H9 (cell line): ENCODE measurements at regions not wholly inside any gene's neighbourhood (a gene's known extent, or its start where the extent isn't known, plus 50 kb on each side); places are given as distances from the start of the nearest gene placed in this dataset.

Source experiments
- DNase-seq: peaks from one replicate; pipeline ENCODE4 v3.0.0-alpha.2; 2017
- H2AFZ ChIP-seq: one replicate; pipeline ENCODE4 v1.6.1; 2013; ENCODE audit warnings: mild to moderate bottlenecking, low read length, control low read depth, moderate library complexity
- H2AK5ac ChIP-seq: 2 replicates; pipeline ENCODE4 v1.6.1; 2013; ENCODE audit warnings: low read length, control low read depth, mixed read lengths; ENCODE audit not compliant: insufficient read length
- H2BK120ac ChIP-seq: one replicate; pipeline ENCODE4 v1.6.1; 2013; ENCODE audit warnings: low read depth, mild to moderate bottlenecking, low read length, control low read depth, inconsistent platforms; ENCODE audit not compliant: poor library complexity, severe bottlenecking
- H2BK12ac ChIP-seq: 2 replicates; pipeline ENCODE4 v1.6.1; 2013; ENCODE audit warnings: low read length, control low read depth, mixed read lengths, low read depth; ENCODE audit not compliant: insufficient read length
- H2BK15ac ChIP-seq: 2 replicates; pipeline ENCODE4 v1.6.1; 2013; ENCODE audit warnings: low read depth, low read length, control low read depth
- H2BK20ac ChIP-seq: one replicate; pipeline ENCODE4 v1.6.1; 2013; ENCODE audit warnings: low read depth, mild to moderate bottlenecking, low read length, control low read depth, inconsistent platforms; ENCODE audit not compliant: poor library complexity, severe bottlenecking
- H2BK5ac ChIP-seq: 2 replicates; pipeline ENCODE4 v1.6.1; 2013; ENCODE audit warnings: low read length, control low read depth, mixed read lengths; ENCODE audit not compliant: insufficient read length
- H3K14ac ChIP-seq: 2 replicates; pipeline ENCODE4 v1.6.1; 2013; ENCODE audit warnings: low read length, control low read depth; ENCODE audit not compliant: insufficient read depth
- H3K18ac ChIP-seq: 2 replicates; pipeline ENCODE4 v1.6.1; 2013; ENCODE audit warnings: low read depth, mild to moderate bottlenecking, mixed read lengths, low read length, control low read depth; ENCODE audit not compliant: insufficient read length
- H3K23ac ChIP-seq: 2 replicates; pipeline ENCODE4 v1.6.1; 2013; ENCODE audit warnings: low read length, control low read depth, mixed read lengths, low read depth; ENCODE audit not compliant: insufficient read length
- H3K23me2 ChIP-seq: 2 replicates; pipeline ENCODE4 v1.6.1; 2013; ENCODE audit warnings: low read depth, mild to moderate bottlenecking, mixed read lengths, low read length, control low read depth; ENCODE audit not compliant: insufficient read length, poor library complexity, severe bottlenecking
- H3K27ac ChIP-seq: 2 replicates; pipeline ENCODE4 v1.5.1; 2013; ENCODE audit warnings: low read length, control low read depth, mixed read lengths, low read depth; ENCODE audit not compliant: insufficient read length
- H3K27me3 ChIP-seq: 2 replicates; pipeline ENCODE4 v1.6.1; 2013; ENCODE audit warnings: low read length, control low read depth, inconsistent platforms; ENCODE audit not compliant: insufficient read depth
- H3K4ac ChIP-seq: 2 replicates; pipeline ENCODE4 v1.6.1; 2013; ENCODE audit warnings: low read depth, mild to moderate bottlenecking, control low read depth, inconsistent platforms, low read length, moderate library complexity
- H3K4me1 ChIP-seq: 2 replicates; pipeline ENCODE4 v1.6.1; 2013; ENCODE audit warnings: low read length, control low read depth, inconsistent platforms; ENCODE audit not compliant: insufficient read depth
- H3K4me2 ChIP-seq: 2 replicates; pipeline ENCODE4 v1.6.1; 2013; ENCODE audit warnings: low read length, control low read depth, mixed read lengths; ENCODE audit not compliant: insufficient read length, insufficient read depth
- H3K56ac ChIP-seq: 2 replicates; pipeline ENCODE4 v1.6.1; 2013; ENCODE audit warnings: low read depth, mild to moderate bottlenecking, mixed read lengths, low read length, control low read depth; ENCODE audit not compliant: insufficient read length
- H3K79me1 ChIP-seq: 2 replicates; pipeline ENCODE4 v1.6.1; 2013; ENCODE audit warnings: low read depth, mild to moderate bottlenecking, moderate library complexity, low read length, control low read depth, inconsistent platforms; ENCODE audit not compliant: insufficient read depth, poor library complexity, severe bottlenecking
- H3K79me2 ChIP-seq: 2 replicates; pipeline ENCODE4 v1.6.1; 2013; ENCODE audit warnings: low read length, control low read depth, inconsistent platforms; ENCODE audit not compliant: insufficient read depth
- H3K9ac ChIP-seq: 2 replicates; pipeline ENCODE4 v1.6.1; 2013; ENCODE audit warnings: low read length, control low read depth, mixed read lengths; ENCODE audit not compliant: insufficient read length; ENCODE audit errors: extremely low read depth
- H3K9me3 ChIP-seq: one replicate; pipeline ENCODE4 v1.6.1; 2013; ENCODE audit warnings: low read depth, low read length, inconsistent platforms; ENCODE audit not compliant: control insufficient read depth
- H3T11ph ChIP-seq: one replicate; pipeline ENCODE4 v1.6.1; 2013; ENCODE audit warnings: mild to moderate bottlenecking, low read length, control low read depth, inconsistent platforms
- H4K20me1 ChIP-seq: one replicate; pipeline ENCODE4 v1.6.1; 2013; ENCODE audit not compliant: control insufficient read depth, insufficient read length, insufficient read depth
- H4K5ac ChIP-seq: 2 replicates; pipeline ENCODE4 v1.6.1; 2013; ENCODE audit warnings: low read depth, mild to moderate bottlenecking, mixed read lengths, low read length, control low read depth; ENCODE audit not compliant: insufficient read length
- H4K8ac ChIP-seq: replicated peaks from 2 replicates; pipeline ENCODE4 v1.6.1; 2013; ENCODE audit warnings: low read length, control low read depth, mixed read lengths, low read depth; ENCODE audit not compliant: insufficient read length
- H4K91ac ChIP-seq: 2 replicates; pipeline ENCODE4 v1.6.1; 2013; ENCODE audit warnings: low read depth, mild to moderate bottlenecking, moderate library complexity, mixed read lengths, low read length, control low read depth; ENCODE audit not compliant: insufficient read length
- H3K27ac Mint-ChIP-seq, 3 experiments: 2 replicates in 2 of 3; 3 replicates in 1 of 3; pipeline ENCODE4 v1.8.0; 2020 to 2021; ENCODE audit warnings: mixed read lengths in 3 of 3, mild to moderate bottlenecking in 1 of 3, moderate library complexity in 1 of 3
- H3K27me3 Mint-ChIP-seq: 2 replicates; pipeline ENCODE4 v1.8.0; 2021; ENCODE audit warnings: low read depth, mild to moderate bottlenecking, moderate library complexity, mixed read lengths
- H3K36me3 Mint-ChIP-seq, 3 experiments: 2 replicates in 2 of 3; 3 replicates in 1 of 3; pipeline ENCODE4 v1.8.0; 2020 to 2021; ENCODE audit warnings: low read depth in 3 of 3, mixed read lengths in 3 of 3; ENCODE audit not compliant: insufficient read depth in 1 of 3
- H3K4me1 Mint-ChIP-seq, 2 experiments: 2 replicates each; pipeline ENCODE4 v1.8.0; 2020; ENCODE audit warnings: mixed read lengths in 2 of 2
- H3K4me3 Mint-ChIP-seq, 2 experiments: 2 replicates in 1 of 2; 3 replicates in 1 of 2; pipeline ENCODE4 v1.8.0; 2020 to 2021; ENCODE audit warnings: mild to moderate bottlenecking in 2 of 2, mixed read lengths in 2 of 2, moderate library complexity in 1 of 2
- H3K9me3 Mint-ChIP-seq, 2 experiments: 2 replicates in 1 of 2; 3 replicates in 1 of 2; pipeline ENCODE4 v1.8.0; 2020; ENCODE audit warnings: mild to moderate bottlenecking in 2 of 2, mixed read lengths in 2 of 2, moderate library complexity in 1 of 2
- WGBS: extraction: QIAGEN DNeasy Blood & Tissue Kit; methylation state at CpG from one replicate; pipeline ENCODE4 v1.1.7; 2013; ENCODE audit warnings: missing lambda C conversion rate, low lambda C conversion rate, mixed read lengths; ENCODE audit not compliant: insufficient read length; ENCODE audit errors: extremely low coverage; 5-methylcytosine and 5-hydroxymethylcytosine counted together
- TF ChIP-seq, protein P1 (sequence below): fragments of 200-600 bp; sonication (generic); conservative IDR thresholded peaks from 3 replicates; pipeline ENCODE4 v1.8.0; 2021; ENCODE audit warnings: antibody characterized with exemption, mild to moderate bottlenecking

DNA sequence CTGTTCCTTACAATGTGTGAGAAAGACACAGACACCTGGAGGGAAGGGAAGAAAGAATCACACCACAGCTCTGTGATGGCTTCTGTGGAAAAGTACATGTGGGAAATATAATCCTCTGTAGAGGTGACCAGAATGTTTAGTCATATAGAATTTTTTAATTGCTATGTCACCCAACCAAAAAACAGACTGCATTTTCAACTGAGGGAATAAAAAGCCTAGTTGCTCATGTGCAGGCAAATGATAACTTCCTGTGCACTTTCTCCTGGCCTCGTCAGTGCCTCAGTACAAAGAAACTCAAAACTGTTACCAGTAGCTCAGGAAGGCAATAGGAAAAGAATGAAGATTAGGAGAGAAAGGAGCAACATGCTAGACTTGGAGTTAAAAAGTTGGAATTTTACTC, 326.8 kb downstream of the OSR1 start:
- H3K23ac ChIP-seq = no peak overlapping the region
- H3K79me2 ChIP-seq = no peaks in the 10 kb centered on the region
- TF ChIP-seq, protein P1, sequence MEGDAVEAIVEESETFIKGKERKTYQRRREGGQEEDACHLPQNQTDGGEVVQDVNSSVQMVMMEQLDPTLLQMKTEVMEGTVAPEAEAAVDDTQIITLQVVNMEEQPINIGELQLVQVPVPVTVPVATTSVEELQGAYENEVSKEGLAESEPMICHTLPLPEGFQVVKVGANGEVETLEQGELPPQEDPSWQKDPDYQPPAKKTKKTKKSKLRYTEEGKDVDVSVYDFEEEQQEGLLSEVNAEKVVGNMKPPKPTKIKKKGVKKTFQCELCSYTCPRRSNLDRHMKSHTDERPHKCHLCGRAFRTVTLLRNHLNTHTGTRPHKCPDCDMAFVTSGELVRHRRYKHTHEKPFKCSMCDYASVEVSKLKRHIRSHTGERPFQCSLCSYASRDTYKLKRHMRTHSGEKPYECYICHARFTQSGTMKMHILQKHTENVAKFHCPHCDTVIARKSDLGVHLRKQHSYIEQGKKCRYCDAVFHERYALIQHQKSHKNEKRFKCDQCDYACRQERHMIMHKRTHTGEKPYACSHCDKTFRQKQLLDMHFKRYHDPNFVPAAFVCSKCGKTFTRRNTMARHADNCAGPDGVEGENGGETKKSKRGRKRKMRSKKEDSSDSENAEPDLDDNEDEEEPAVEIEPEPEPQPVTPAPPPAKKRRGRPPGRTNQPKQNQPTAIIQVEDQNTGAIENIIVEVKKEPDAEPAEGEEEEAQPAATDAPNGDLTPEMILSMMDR = no peak
- H3K4me1 ChIP-seq = no peaks in the 10 kb centered on the region
- no peaks in the 10 kb centered on the region for H3K9me3 ChIP-seq
- no peaks in the 10 kb centered on the region for H4K20me1 ChIP-seq
- H2AK5ac ChIP-seq = no peak overlapping the region
- no peak overlapping the region for H4K8ac ChIP-seq
- H3K9ac ChIP-seq = no peak overlapping the region
- no peaks in the 10 kb centered on the region for H3K23me2 ChIP-seq
- 0 out of 2 replicates have a peak overlapping the region, but pooled peaks have one; percentile 28 for H3K14ac ChIP-seq
- no peak overlapping the region for H3T11ph ChIP-seq
- no peak overlapping the region for H2BK120ac ChIP-seq
- H3K79me1 ChIP-seq = no peaks in the 10 kb centered on the region
- no peak overlapping the region for H3K4ac ChIP-seq
- no peak overlapping the region for H2BK20ac ChIP-seq
- H4K5ac ChIP-seq = no peak overlapping the region
- no peak overlapping the region for H2BK12ac ChIP-seq
- no peak overlapping the region for H2BK5ac ChIP-seq
- H3K27ac Mint-ChIP-seq = no peak overlapping the region
- H4K91ac ChIP-seq = no peak overlapping the region
- H3K4me3 Mint-ChIP-seq = no peak overlapping the region
- no peaks in the 10 kb centered on the region for H3K9me3 Mint-ChIP-seq
- H3K27ac ChIP-seq = no peak overlapping the region
- H2AFZ ChIP-seq = no peak overlapping the region
- H3K4me2 ChIP-seq = no peak overlapping the region
- DNase-seq = no peak
- no CpG with 5 or more reads among the region's 1 CpG for WGBS
- H3K4me1 Mint-ChIP-seq = peaks cover 4 to 6% of the 10 kb centered on the region in 2 experiments
- no peak overlapping the region for H3K18ac ChIP-seq
- H3K36me3 Mint-ChIP-seq = no peaks in the 10 kb centered on the region
- no peaks in the 10 kb centered on the region for H3K27me3 Mint-ChIP-seq
- no peaks in the 10 kb centered on the region for H3K27me3 ChIP-seq
- no peak overlapping the region for H3K56ac ChIP-seq
- H2BK15ac ChIP-seq = no peak overlapping the region
